Loucy (cell line): ENCODE measurements at regions not wholly inside any gene's neighbourhood (a gene's known extent, or its start where the extent isn't known, plus 50 kb on each side); places are given as distances from the start of the nearest gene placed in this dataset.

Source experiments
- H2AFZ ChIP-seq: fragments of 200-600 bp; sonication (generic); 2 replicates; pipeline ENCODE4 v1.6.0; 2016; ENCODE audit warnings: antibody characterized with exemption, mild to moderate bottlenecking, low read length, moderate library complexity
- H3F3A ChIP-seq: fragments of 200-600 bp; 2 replicates; pipeline ENCODE4 v1.6.0; 2016; ENCODE audit warnings: antibody characterized with exemption, low read depth, mild to moderate bottlenecking
- H3K27me3 ChIP-seq: fragments of 200-600 bp; sonication (generic); 2 replicates; pipeline ENCODE4 v1.6.1; 2014; ENCODE audit warnings: low read length, mild to moderate bottlenecking; ENCODE audit not compliant: insufficient read depth, poor library complexity, severe bottlenecking
- H3K36me3 ChIP-seq: fragments of 200-600 bp; sonication (generic); 2 replicates; pipeline ENCODE4 v1.6.1; 2016; ENCODE audit warnings: low read length; ENCODE audit not compliant: insufficient read depth
- H3K4me1 ChIP-seq: fragments of 200-600 bp; sonication (generic); 2 replicates; pipeline ENCODE4 v1.5.1; 2014; ENCODE audit warnings: low read length, mild to moderate bottlenecking; ENCODE audit not compliant: insufficient read depth, poor library complexity, severe bottlenecking
- H3K4me2 ChIP-seq: fragments of 200-600 bp; sonication (generic); 2 replicates; pipeline ENCODE4 v1.6.0; 2014; ENCODE audit warnings: antibody characterized with exemption, low read length, low read depth, mild to moderate bottlenecking; ENCODE audit not compliant: poor library complexity, severe bottlenecking
- H3K4me3 ChIP-seq: fragments of 200-600 bp; sonication (generic); 2 replicates; pipeline ENCODE4 v1.5.1; 2014; ENCODE audit warnings: low read length, mild to moderate bottlenecking, mixed read lengths; ENCODE audit not compliant: poor library complexity, severe bottlenecking
- H3K79me2 ChIP-seq: fragments of 200-600 bp; sonication (generic); 2 replicates; pipeline ENCODE4 v1.6.1; 2014; ENCODE audit warnings: low read length; ENCODE audit not compliant: insufficient read depth
- H3K9ac ChIP-seq: fragments of 200-600 bp; sonication (generic); 2 replicates; pipeline ENCODE4 v1.6.0; 2014; ENCODE audit warnings: mild to moderate bottlenecking, low read depth, low read length, moderate library complexity; ENCODE audit not compliant: poor library complexity, severe bottlenecking
- H3K9me2 ChIP-seq: fragments of 200-600 bp; sonication (generic); replicated peaks from 2 replicates; pipeline ENCODE4 v1.6.1; 2016; ENCODE audit warnings: low read depth, low read length, mixed read lengths
- H3K9me3 ChIP-seq: fragments of 200-600 bp; sonication (generic); 2 replicates; pipeline ENCODE4 v1.6.1; 2014; ENCODE audit warnings: mild to moderate bottlenecking, antibody characterized with exemption, low read length, low read depth; ENCODE audit not compliant: insufficient read depth
- H4K20me1 ChIP-seq: fragments of 200-600 bp; sonication (generic); 2 replicates; pipeline ENCODE4 v1.6.0; 2014; ENCODE audit warnings: antibody characterized with exemption, low read length, mild to moderate bottlenecking; ENCODE audit not compliant: insufficient read depth, poor library complexity, severe bottlenecking
- CTCF ChIP-seq: fragments of 200-600 bp; sonication (generic); conservative IDR thresholded peaks from 2 replicates; pipeline ENCODE4 v1.5.1; 2014; ENCODE audit warnings: mild to moderate bottlenecking, antibody characterized with exemption, low read length
- EZH2phosphoT487 ChIP-seq: fragments of 200-600 bp; IDR thresholded peaks from 2 replicates; pipeline ENCODE4 v1.6.1; 2018; ENCODE audit warnings: antibody characterized with exemption, mild to moderate bottlenecking, moderate library complexity, borderline replicate concordance

GRCh38 chr1:175803413-175803812 lies 60.0 kb upstream of the TNR start:
- Histone ChIP-seq H3K79me2 (no peaks in the 10 kb centered on the region), H3K4me1 (no peaks in the 10 kb centered on the region), H2AFZ (no peak overlapping the region), H3K27me3 (no peaks in the 10 kb centered on the region), H3K9me2 (no peaks in the 10 kb centered on the region), H3K9ac (no peak overlapping the region), H3K36me3 (no peaks in the 10 kb centered on the region), H4K20me1 (no peaks in the 10 kb centered on the region), H3K9me3 (no peaks in the 10 kb centered on the region), H3K4me3 (no peak overlapping the region), H3K4me2 (no peak overlapping the region), H3F3A (no peaks in the 10 kb centered on the region)
- TF ChIP-seq EZH2phosphoT487 = no peak
- TF ChIP-seq CTCF = no peak

GRCh38 chr1:175802407-175803123 lies 59.2 kb upstream of the TNR start:
- H3K9me3 ChIP-seq = no peaks in the 10 kb centered on the region
- H3K27me3 ChIP-seq = no peaks in the 10 kb centered on the region
- H3K79me2 ChIP-seq = no peaks in the 10 kb centered on the region
- no peaks in the 10 kb centered on the region for H3K36me3 ChIP-seq
- no peaks in the 10 kb centered on the region for H4K20me1 ChIP-seq
- no peak overlapping the region for H3K9ac ChIP-seq
- H3K4me1 ChIP-seq = no peaks in the 10 kb centered on the region
- H3K4me3 ChIP-seq = no peak overlapping the region
- no peak for TF ChIP-seq CTCF
- TF ChIP-seq EZH2phosphoT487 = no peak
- H2AFZ ChIP-seq = no peak overlapping the region
- H3K4me2 ChIP-seq = no peak overlapping the region
- no peaks in the 10 kb centered on the region for H3F3A ChIP-seq
- no peaks in the 10 kb centered on the region for H3K9me2 ChIP-seq

GRCh38 chr1:175801979-175802378 lies 58.6 kb upstream of the TNR start:
- no peaks in the 10 kb centered on the region for H3K9me2 ChIP-seq
- no peaks in the 10 kb centered on the region for H4K20me1 ChIP-seq
- no peaks in the 10 kb centered on the region for H3K36me3 ChIP-seq
- H3K9ac ChIP-seq = no peak overlapping the region
- H3K79me2 ChIP-seq = no peaks in the 10 kb centered on the region
- H3K4me1 ChIP-seq = no peaks in the 10 kb centered on the region
- no peak overlapping the region for H2AFZ ChIP-seq
- no peak overlapping the region for H3K4me3 ChIP-seq
- TF ChIP-seq CTCF = no peak
- no peak for TF ChIP-seq EZH2phosphoT487
- H3K27me3 ChIP-seq = no peaks in the 10 kb centered on the region
- H3K4me2 ChIP-seq = no peak overlapping the region
- H3F3A ChIP-seq = no peaks in the 10 kb centered on the region
- no peaks in the 10 kb centered on the region for H3K9me3 ChIP-seq
